Pancreas (tissue), 10 donors: ENCODE measurements at regions not wholly inside any gene's neighbourhood (a gene's known extent, or its start where the extent isn't known, plus 50 kb on each side); places are given as distances from the start of the nearest gene placed in this dataset.

ENCODE experiments used
- ATAC-seq, 4 donors: fragments of 200-7000 bp; cut with Tn5 transposase; one replicate each; pipeline versions ENCODE4 v1.8.0 to v1.9.1; 2020; ENCODE audit warnings: mild to moderate bottlenecking in 4 of 4, moderate library complexity in 4 of 4
- DNase-seq, 6 donors: peaks; one replicate each; pipeline ENCODE4 v3.0.0-alpha.2; 2020
- FAIRE-seq: peaks from 2 replicates; lab custom pipeline; 2012; peaks lifted over from hg19 to GRCh38; lab: Jason Lieb, UNC
- H3K27ac ChIP-seq, 4 donors: fragments of 200-600 bp; sonication (generic); 1 replicate in 3 of 4; 2 replicates in 1 of 4; pipeline versions ENCODE4 v1.5.0 to v1.8.0; 2020
- H3K27me3 ChIP-seq, 4 donors: fragments of 200-600 bp; one replicate each; pipeline ENCODE4 v1.8.0; 2021
- H3K36me3 ChIP-seq, 3 donors: fragments of 200-600 bp; sonication (generic) in 1 of 3; one replicate each; pipeline versions ENCODE4 v1.5.0 to v1.8.0; 2020 to 2021
- H3K4me1 ChIP-seq, 3 donors: fragments of 200-600 bp; one replicate each; pipeline ENCODE4 v1.8.0; 2021
- H3K4me3 ChIP-seq, 4 donors: fragments of 200-600 bp; sonication (generic) in 2 of 4; one replicate each; pipeline versions ENCODE4 v1.5.0 to v1.8.0; 2020 to 2021
- H3K9me3 ChIP-seq, 4 donors: fragments of 200-600 bp; one replicate each; pipeline ENCODE4 v1.8.0; 2021
- WGBS, 2 donors: extraction: QIAGEN DNeasy Blood & Tissue Kit; methylation state at CpG; one replicate each; pipeline ENCODE4 v1.1.7; 2013; 5-methylcytosine and 5-hydroxymethylcytosine counted together
- intact Hi-C, 3 donors: fragments of 100-400 bp; cut with DNase I; formaldehyde crosslinking; loops; one replicate each; pipeline versions ENCODE4 v1.11.1 to v1.14.2; 2022
- TF ChIP-seq, protein P1 (sequence below), 4 donors: fragments of 200-600 bp; sonication (generic) in 3 of 4; IDR thresholded peaks; one replicate each; pipeline versions ENCODE4 v1.5.0 to v1.8.0; 2021; ENCODE audit warnings: antibody characterized with exemption in 4 of 4
- donor health status: healthy with polysubstance abuse.
- donor health status: DM: no; HTN: no; CAD: no; lungs with moderate emphysema.
- donor health status: DM: no; HTN: no; CAD: no.
- donor health status: control.
- donor health status: control.
- donor health status: Bipolar disorder and iron deficiency.
- donor health status: DM: yes; HTN: yes; CAD: no.
- donor health status: DM: no; HTN: no; CAD: no.
- donor health status: DM: no; HTN: no; CAD: no.
- donor health status: DM: yes; HTN: yes; CAD: no.

GRCh38 chr12:45611061-45611460, 118.4 kb upstream of the ARID2 start:
- FAIRE-seq (no peak), DNase-seq (no peak)
- intact Hi-C loops: no loop called here

GRCh38 chr12:45611495-45611894, 118.0 kb upstream of the ARID2 start:
- FAIRE-seq (no peak), ATAC-seq (no peak), DNase-seq (no peak)
- Histone ChIP-seq H3K4me1 (peaks cover 0 to 3% (median 0%) of the 10 kb centered on the region in 3 donors), H3K27ac (no peak overlapping the region), H3K27me3 (no peaks in the 10 kb centered on the region), H3K4me3 (no peak overlapping the region), H3K36me3 (no peaks in the 10 kb centered on the region), H3K9me3 (no peaks in the 10 kb centered on the region)
- intact Hi-C loops: no loop called here
- 81 to 84% methylated on average over 5 of the region's 5 CpGs for WGBS, 2 donors
- TF ChIP-seq, protein P1, sequence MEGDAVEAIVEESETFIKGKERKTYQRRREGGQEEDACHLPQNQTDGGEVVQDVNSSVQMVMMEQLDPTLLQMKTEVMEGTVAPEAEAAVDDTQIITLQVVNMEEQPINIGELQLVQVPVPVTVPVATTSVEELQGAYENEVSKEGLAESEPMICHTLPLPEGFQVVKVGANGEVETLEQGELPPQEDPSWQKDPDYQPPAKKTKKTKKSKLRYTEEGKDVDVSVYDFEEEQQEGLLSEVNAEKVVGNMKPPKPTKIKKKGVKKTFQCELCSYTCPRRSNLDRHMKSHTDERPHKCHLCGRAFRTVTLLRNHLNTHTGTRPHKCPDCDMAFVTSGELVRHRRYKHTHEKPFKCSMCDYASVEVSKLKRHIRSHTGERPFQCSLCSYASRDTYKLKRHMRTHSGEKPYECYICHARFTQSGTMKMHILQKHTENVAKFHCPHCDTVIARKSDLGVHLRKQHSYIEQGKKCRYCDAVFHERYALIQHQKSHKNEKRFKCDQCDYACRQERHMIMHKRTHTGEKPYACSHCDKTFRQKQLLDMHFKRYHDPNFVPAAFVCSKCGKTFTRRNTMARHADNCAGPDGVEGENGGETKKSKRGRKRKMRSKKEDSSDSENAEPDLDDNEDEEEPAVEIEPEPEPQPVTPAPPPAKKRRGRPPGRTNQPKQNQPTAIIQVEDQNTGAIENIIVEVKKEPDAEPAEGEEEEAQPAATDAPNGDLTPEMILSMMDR (IDR thresholded peaks at IDR 0.05): no peak

More at GRCh38 chr12:45611061-45611460, 118.4 kb upstream of the ARID2 start:
- H3K27ac ChIP-seq: no peak overlapping the region
- no peaks in the 10 kb centered on the region for H3K36me3 ChIP-seq
- WGBS, 2 donors: 33% methylated on average over 20 of the region's 20 CpGs
- no peaks in the 10 kb centered on the region for H3K9me3 ChIP-seq
- TF ChIP-seq, protein P1 (IDR thresholded peaks at IDR 0.05): no peak
- H3K4me3 ChIP-seq: no peak overlapping the region
- no peak for ATAC-seq
- no peaks in the 10 kb centered on the region for H3K27me3 ChIP-seq
- peaks cover 0 to 3% (median 0%) of the 10 kb centered on the region in 3 donors for H3K4me1 ChIP-seq

DNA sequence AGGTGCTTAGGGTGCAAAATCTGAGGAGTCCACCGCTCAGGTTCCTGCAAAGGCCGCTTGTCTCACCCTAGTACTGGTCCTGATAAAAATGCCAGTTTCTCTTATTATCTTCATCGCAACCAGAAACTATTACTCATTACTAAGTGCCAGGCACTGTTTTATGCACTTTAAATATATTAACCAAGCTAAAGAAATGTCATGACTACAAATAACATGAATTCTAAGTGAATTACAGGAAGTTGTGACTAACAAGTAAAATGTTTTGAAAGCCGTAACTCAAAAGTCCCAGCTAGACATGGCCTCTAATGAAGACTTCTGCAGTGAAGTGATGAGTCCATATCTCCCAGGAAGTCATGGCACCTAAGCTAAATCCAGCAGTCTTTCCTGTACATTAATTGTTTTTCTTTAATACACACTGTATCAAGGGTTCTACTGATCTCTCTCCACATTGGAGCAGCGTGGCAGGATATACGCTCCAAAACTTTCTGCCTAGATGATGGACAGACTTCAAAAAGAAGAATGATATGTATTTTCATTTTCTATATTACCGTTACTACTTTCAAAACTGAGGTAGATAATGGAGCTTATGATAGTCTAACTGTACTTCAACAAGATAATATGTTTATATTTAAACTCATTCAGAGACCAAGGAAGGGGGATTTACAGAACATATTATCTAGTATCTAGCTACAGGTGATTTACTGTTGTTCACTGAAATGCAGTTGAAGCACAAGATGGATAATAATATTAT, 117.3 kb upstream of the ARID2 start:
- no peaks in the 10 kb centered on the region for H3K9me3 ChIP-seq
- H3K27ac ChIP-seq: no peak overlapping the region
- H3K36me3 ChIP-seq: no peaks in the 10 kb centered on the region
- FAIRE-seq: no peak
- intact Hi-C loops: no loop called here
- H3K4me3 ChIP-seq: no peak overlapping the region
- DNase-seq: no peak
- ATAC-seq: no peak
- 92 to 94% methylated on average over 7 of the region's 7 CpGs for WGBS, 2 donors
- H3K4me1 ChIP-seq: peaks cover 0 to 3% (median 0%) of the 10 kb centered on the region in 3 donors
- TF ChIP-seq, protein P1 (IDR thresholded peaks at IDR 0.05): no peak
- no peaks in the 10 kb centered on the region for H3K27me3 ChIP-seq

GRCh38 chr12:45613296-45613695, 116.2 kb upstream of the ARID2 start:
- H3K4me3 ChIP-seq: no peak overlapping the region
- intact Hi-C loops: no loop called here
- ATAC-seq (no peak), DNase-seq (no peak), FAIRE-seq (no peak)
- no peak overlapping the region for H3K27ac ChIP-seq
- H3K27me3 ChIP-seq: no peaks in the 10 kb centered on the region
- no peaks in the 10 kb centered on the region for H3K9me3 ChIP-seq
- H3K36me3 ChIP-seq: no peaks in the 10 kb centered on the region
- 82 to 86% methylated on average over 3 of the region's 3 CpGs for WGBS, 2 donors
- peaks cover 0 to 3% (median 0%) of the 10 kb centered on the region in 3 donors for H3K4me1 ChIP-seq
- TF ChIP-seq, protein P1 (IDR thresholded peaks at IDR 0.05): no peak

DNA sequence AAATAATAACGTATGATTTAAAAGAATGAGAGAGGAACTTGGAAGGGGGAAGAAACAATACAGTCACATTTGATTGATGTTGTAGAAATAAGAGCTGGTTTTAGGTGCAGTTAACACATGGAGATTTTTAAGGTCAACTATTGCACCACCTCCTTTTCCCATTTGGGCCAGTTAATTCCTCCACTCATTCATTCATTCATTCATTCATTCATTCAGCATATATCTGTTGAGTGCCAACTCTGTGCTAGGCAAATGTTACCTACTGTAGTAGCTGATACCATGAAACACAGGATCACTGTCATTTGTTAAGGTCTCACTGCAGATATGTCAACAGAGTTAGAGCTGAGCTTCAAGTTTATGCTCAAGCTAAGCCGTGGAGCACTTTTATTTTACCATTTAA, 115.7 kb upstream of the ARID2 start:
- FAIRE-seq (no peak), ATAC-seq (no peak), DNase-seq (no peak)
- WGBS, 2 donors: 64 to 70% methylated on average over 2 of the region's 2 CpGs
- Histone ChIP-seq H3K27me3 (no peaks in the 10 kb centered on the region), H3K27ac (no peak overlapping the region), H3K9me3 (no peaks in the 10 kb centered on the region), H3K4me3 (no peak overlapping the region), H3K36me3 (no peaks in the 10 kb centered on the region), H3K4me1 (peaks cover 0 to 3% (median 0%) of the 10 kb centered on the region in 3 donors)
- TF ChIP-seq, protein P1 (IDR thresholded peaks at IDR 0.05): no peak
- intact Hi-C loops: no loop called here
